Cardiac muscle cell (in vitro differentiated cells and primary cell): ENCODE measurements at regions not wholly inside any gene's neighbourhood (a gene's known extent, or its start where the extent isn't known, plus 50 kb on each side); places are given as distances from the start of the nearest gene placed in this dataset.

Experiments
- DNase-seq, 2 donors: peaks; one replicate each; pipeline versions ENCODE4 v3.0.0 to v3.0.0-alpha.2; 2010 to 2017; ENCODE audit warnings: low read depth in 1 of 2, low spot score in 1 of 2
- H3K27ac ChIP-seq: fragments of 200-600 bp; sonication (generic); 2 replicates; pipeline ENCODE4 v1.5.1; 2016
- H3K27me3 ChIP-seq: fragments of 200-600 bp; sonication (generic); 2 replicates; pipeline ENCODE4 v1.6.0; 2016; ENCODE audit warnings: control low read depth
- H3K36me3 ChIP-seq: fragments of 200-600 bp; sonication (generic); 2 replicates; pipeline ENCODE4 v1.5.1; 2016; ENCODE audit warnings: control low read depth
- H3K4me1 ChIP-seq: fragments of 200-600 bp; sonication (generic); 2 replicates; pipeline ENCODE4 v1.8.1; 2017; ENCODE audit warnings: low read depth, mild to moderate bottlenecking, mixed run types
- H3K4me3 ChIP-seq: fragments of 200-600 bp; sonication (generic); 2 replicates; pipeline ENCODE4 v1.5.1; 2016; ENCODE audit warnings: mild to moderate bottlenecking
- H3K9me3 ChIP-seq: fragments of 200-600 bp; sonication (generic); 2 replicates; pipeline ENCODE4 v1.5.1; 2017; ENCODE audit warnings: low read depth, mild to moderate bottlenecking, control low read depth
- CTCF ChIP-seq: IDR thresholded peaks from 2 replicates; pipeline ENCODE4 v1.5.1; 2012; ENCODE audit warnings: low read depth, mild to moderate bottlenecking, low read length

DNA sequence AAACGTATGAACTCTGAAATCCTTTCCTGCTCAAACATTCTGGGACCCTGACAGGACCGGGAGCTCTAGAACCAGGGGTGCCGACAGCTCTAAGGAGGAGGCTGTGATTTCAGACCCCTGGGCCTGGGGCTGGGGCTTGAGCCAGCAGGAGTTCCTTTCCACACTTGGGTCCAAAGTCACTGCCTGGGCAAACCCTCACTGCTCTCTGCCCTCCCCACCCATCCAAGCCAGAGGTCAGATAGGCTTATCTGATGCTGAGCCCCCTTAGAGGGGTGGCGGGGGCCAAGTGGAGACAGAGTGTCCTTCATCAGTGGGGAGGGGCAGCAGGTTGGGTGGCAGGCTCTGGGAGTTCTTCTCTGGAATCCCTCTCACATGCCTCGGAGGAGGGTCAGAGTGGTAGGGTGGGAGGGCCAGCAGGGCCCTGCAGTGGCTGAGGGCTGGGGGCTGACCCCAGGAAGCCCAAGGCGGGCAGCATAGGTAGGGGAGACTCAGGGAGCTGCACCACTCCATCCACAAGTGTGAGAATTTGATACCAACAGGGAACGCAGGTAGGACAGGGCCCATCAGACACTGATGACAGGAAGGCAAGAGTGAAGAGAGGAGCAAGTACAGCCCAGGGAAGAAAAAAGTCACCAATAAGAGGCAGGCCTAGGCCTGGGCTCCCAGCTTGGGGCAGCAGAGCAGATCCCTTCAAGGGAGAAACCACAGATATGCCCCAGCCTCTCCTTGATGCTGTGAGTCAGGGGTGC, 121.0 kb downstream of the MRPL14 start:
- Histone ChIP-seq H3K4me1 (peaks cover 61% of the 10 kb centered on the region), H3K27ac (peak overlapping the region; percentile 84), H3K27me3 (no peaks in the 10 kb centered on the region), H3K36me3 (no peaks in the 10 kb centered on the region), H3K9me3 (no peaks in the 10 kb centered on the region), H3K4me3 (no peak overlapping the region)
- TF ChIP-seq CTCF, result no peak
- DNase-seq, result peak in 1 of 2 donors; percentile 87

DNA sequence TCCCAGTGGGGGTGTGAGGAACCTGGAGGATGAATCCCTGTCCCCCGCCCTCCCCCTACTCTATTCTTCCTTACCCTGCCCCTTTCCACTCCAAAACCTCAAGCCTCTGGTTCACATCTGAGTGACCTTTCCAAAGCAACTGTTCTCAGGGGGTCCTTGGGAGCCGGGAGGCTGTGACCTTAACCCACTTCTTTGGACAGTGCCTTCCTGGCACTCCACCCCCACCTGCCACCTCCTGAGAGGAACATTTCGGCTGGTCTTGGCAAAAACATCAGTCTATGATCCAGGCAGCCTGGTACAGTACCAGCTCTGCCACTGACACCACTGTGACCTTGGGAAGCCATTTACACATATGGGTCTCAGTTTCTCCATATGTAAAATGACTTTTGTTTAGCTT, 121.7 kb downstream of the MRPL14 start:
- Histone ChIP-seq H3K4me3 (no peak overlapping the region), H3K36me3 (no peaks in the 10 kb centered on the region), H3K9me3 (no peaks in the 10 kb centered on the region), H3K27ac (peak overlapping the region; percentile 84), H3K4me1 (peaks cover 59% of the 10 kb centered on the region), H3K27me3 (no peaks in the 10 kb centered on the region)
- TF ChIP-seq CTCF, result no peak
- no peak for DNase-seq

- Histone ChIP-seq H3K27me3 (no peaks in the 10 kb centered on the region), H3K4me3 (no peak overlapping the region), H3K9me3 (no peaks in the 10 kb centered on the region), H3K27ac (peak overlapping the region; percentile 84), H3K36me3 (no peaks in the 10 kb centered on the region), H3K4me1 (peaks cover 53% of the 10 kb centered on the region)
- peak in 1 of 2 donors; percentile 44 for DNase-seq
- TF ChIP-seq CTCF, result peak; percentile 37
Measured at GRCh38 chr6:44004625-44005506, 122.4 kb downstream of the MRPL14 start.

- peak overlapping the region; percentile 84 for H3K27ac ChIP-seq
- peaks cover 51% of the 10 kb centered on the region for H3K4me1 ChIP-seq
- H3K4me3 ChIP-seq, result no peak overlapping the region
- no peaks in the 10 kb centered on the region for H3K27me3 ChIP-seq
- TF ChIP-seq CTCF, result no peak
- no peaks in the 10 kb centered on the region for H3K9me3 ChIP-seq
- no peak for DNase-seq
- no peaks in the 10 kb centered on the region for H3K36me3 ChIP-seq
Measured at GRCh38 chr6:44004136-44004535, 123.1 kb downstream of the MRPL14 start.

- no peak for DNase-seq
- no peaks in the 10 kb centered on the region for H3K9me3 ChIP-seq
- peak overlapping the region; percentile 22 for H3K27ac ChIP-seq
- H3K4me1 ChIP-seq, result peaks cover 51% of the 10 kb centered on the region
- TF ChIP-seq CTCF, result no peak
- peak overlapping the region; percentile 12 for H3K4me3 ChIP-seq
- no peaks in the 10 kb centered on the region for H3K27me3 ChIP-seq
- H3K36me3 ChIP-seq, result no peaks in the 10 kb centered on the region
Measured at GRCh38 chr6:44003345-44004061, 123.7 kb downstream of the MRPL14 start.
